H1 (cell line): ENCODE measurements at regions not wholly inside any gene's neighbourhood (a gene's known extent, or its start where the extent isn't known, plus 50 kb on each side); places are given as distances from the start of the nearest gene placed in this dataset.

Experiments used
- CTCF ChIA-PET: fragments of 300-600 bp; sonication (Branson Sonifier 250); formaldehyde crosslinking; loops from one replicate; lab custom pipeline; 2021; ENCODE audit not compliant: partially characterized antibody; lab: Charles Lee
- POLR2A ChIA-PET: fragments of 300-600 bp; sonication (Branson Sonifier 250); formaldehyde crosslinking; loops from one replicate; lab custom pipeline; 2021; ENCODE audit warnings: inconsistent platforms; ENCODE audit not compliant: partially characterized antibody; lab: Charles Lee
- DNase-seq, 2 experiments: peaks; one replicate each; pipeline versions ENCODE4 v3.0.0 to v3.0.0-alpha.2; 2010 to 2022; ENCODE audit warnings: low spot score in 2 of 2, low read depth in 1 of 2, mixed read lengths in 1 of 2
- FAIRE-seq: peaks from 2 replicates; lab custom pipeline; 2011; peaks lifted over from hg19 to GRCh38; lab: Jason Lieb, UNC
- H2AFZ ChIP-seq: 2 replicates; pipeline ENCODE4 v1.8.1; 2012; ENCODE audit warnings: low read length, inconsistent platforms
- H2AK5ac ChIP-seq: 2 replicates; pipeline ENCODE4 v1.6.1; 2013; ENCODE audit warnings: low read depth, low read length
- H2BK120ac ChIP-seq: replicated peaks from 2 replicates; pipeline ENCODE3; 2013; ENCODE audit warnings: low read depth, low read length, inconsistent platforms
- H2BK12ac ChIP-seq: 2 replicates; pipeline ENCODE4 v1.6.1; 2013; ENCODE audit warnings: low read depth, low read length
- H2BK15ac ChIP-seq: 2 replicates; pipeline ENCODE4 v1.6.1; 2013; ENCODE audit warnings: low read length
- H2BK20ac ChIP-seq: 2 replicates; pipeline ENCODE4 v1.6.1; 2013; ENCODE audit warnings: low read length
- H2BK5ac ChIP-seq: 2 replicates; pipeline ENCODE4 v1.6.1; 2013; ENCODE audit warnings: low read depth, low read length
- H3K14ac ChIP-seq: 2 replicates; pipeline ENCODE4 v1.6.1; 2013; ENCODE audit warnings: inconsistent platforms; ENCODE audit not compliant: insufficient read length
- H3K18ac ChIP-seq: 2 replicates; pipeline ENCODE4 v1.6.1; 2013; ENCODE audit warnings: low read length; ENCODE audit errors: extremely low read depth
- H3K23ac ChIP-seq: 2 replicates; pipeline ENCODE4 v1.6.1; 2013; ENCODE audit warnings: inconsistent platforms; ENCODE audit not compliant: insufficient read length
- H3K23me2 ChIP-seq: 2 replicates; pipeline ENCODE4 v1.6.1; 2013; ENCODE audit warnings: low read depth, low read length
- H3K27ac ChIP-seq: 2 replicates; pipeline ENCODE4 v1.6.1; 2011; ENCODE audit warnings: low read depth, low read length, inconsistent platforms
- H3K27me3 ChIP-seq, 4 experiments: replicated peaks in 1 of 4; 1 replicate in 1 of 4; 2 replicates in 3 of 4; pipeline versions ENCODE4 v1.6.1 to v1.8.1; 2011 to 2013; ENCODE audit warnings: low read length in 3 of 4, mild to moderate bottlenecking in 3 of 4, inconsistent platforms in 2 of 4, mixed read lengths in 2 of 4, moderate library complexity in 1 of 4; ENCODE audit not compliant: control insufficient read depth in 3 of 4, insufficient read depth in 3 of 4; ENCODE audit errors: extremely low read depth in 1 of 4
- H3K36me3 ChIP-seq, 4 experiments: 2 replicates each; pipeline versions ENCODE4 v1.6.1 to v1.8.1; 2011 to 2013; ENCODE audit warnings: mild to moderate bottlenecking in 4 of 4, low read length in 3 of 4, moderate library complexity in 2 of 4, control low read depth in 1 of 4, inconsistent platforms in 1 of 4; ENCODE audit not compliant: insufficient read depth in 4 of 4, control insufficient read depth in 2 of 4
- H3K4ac ChIP-seq: replicated peaks from 2 replicates; pipeline ENCODE3; 2013; ENCODE audit warnings: low read length, low read depth, mixed read lengths, inconsistent platforms; ENCODE audit not compliant: insufficient read length
- H3K4me1 ChIP-seq, 4 experiments: replicated peaks in 1 of 4; 1 replicate in 1 of 4; 2 replicates in 3 of 4; pipeline versions ENCODE4 v1.6.1 to v1.8.1; 2011 to 2013; ENCODE audit warnings: low read length in 3 of 4, inconsistent platforms in 2 of 4, mixed read lengths in 1 of 4; ENCODE audit not compliant: insufficient read depth in 4 of 4, control insufficient read depth in 3 of 4
- H3K4me2 ChIP-seq, 2 experiments: 2 replicates each; pipeline versions ENCODE4 v1.6.1 to v1.8.1; 2011 to 2013; ENCODE audit warnings: low read depth in 2 of 2, low read length in 2 of 2, control low read depth in 1 of 2, inconsistent platforms in 1 of 2, mild to moderate bottlenecking in 1 of 2; ENCODE audit not compliant: insufficient read depth in 1 of 2
- H3K4me3 ChIP-seq, 4 experiments: fragments of 200-600, 300-600 bp in 1 of 4; sonication (generic), shearing (Covaris generic), sonication (Bioruptor Twin) in 1 of 4; 2 replicates each; pipeline versions ENCODE4 v1.5.1 to v1.8.1; 2011 to 2016; ENCODE audit warnings: low read length in 4 of 4, low read depth in 3 of 4, control low read depth in 2 of 4, inconsistent platforms in 2 of 4, mild to moderate bottlenecking in 2 of 4, mixed read lengths in 1 of 4, moderate library complexity in 1 of 4; ENCODE audit not compliant: insufficient read depth in 2 of 4; ENCODE audit errors: extremely low read depth in 1 of 4
- H3K56ac ChIP-seq: replicated peaks from 2 replicates; pipeline ENCODE3; 2013; ENCODE audit warnings: low read depth, mild to moderate bottlenecking, mixed read lengths, low read length, inconsistent platforms; ENCODE audit not compliant: insufficient read length
- H3K79me1 ChIP-seq: 2 replicates; pipeline ENCODE4 v1.6.1; 2013; ENCODE audit warnings: low read depth, low read length, control low read depth
- H3K79me2 ChIP-seq, 2 experiments: 2 replicates each; pipeline versions ENCODE4 v1.6.1 to v1.8.1; 2012 to 2013; ENCODE audit warnings: low read length in 2 of 2, mild to moderate bottlenecking in 2 of 2, inconsistent platforms in 1 of 2; ENCODE audit not compliant: insufficient read depth in 2 of 2, control insufficient read depth in 1 of 2
- H3K9ac ChIP-seq, 4 experiments: replicated peaks in 1 of 4; 1 replicate in 1 of 4; 2 replicates in 3 of 4; pipeline versions ENCODE4 v1.6.1 to v1.8.1; 2011 to 2013; ENCODE audit warnings: low read depth in 3 of 4, low read length in 3 of 4, control low read depth in 2 of 4, mild to moderate bottlenecking in 2 of 4, moderate library complexity in 2 of 4, inconsistent platforms in 1 of 4; ENCODE audit errors: extremely low read depth in 1 of 4
- H3K9me3 ChIP-seq, 2 experiments: 2 replicates each; pipeline versions ENCODE4 v1.6.1 to v1.8.1; 2012 to 2013; ENCODE audit warnings: mild to moderate bottlenecking in 2 of 2, moderate library complexity in 2 of 2, control low read depth in 1 of 2, inconsistent platforms in 1 of 2, low read depth in 1 of 2, low read length in 1 of 2, mixed read lengths in 1 of 2; ENCODE audit not compliant: insufficient read depth in 2 of 2
- H4K20me1 ChIP-seq, 2 experiments: replicated peaks in 1 of 2; 2 replicates each; pipeline versions ENCODE3 to v1.8.1; 2011 to 2013; ENCODE audit warnings: inconsistent platforms in 2 of 2, low read length in 2 of 2, mild to moderate bottlenecking in 1 of 2; ENCODE audit not compliant: insufficient read depth in 2 of 2, control insufficient read depth in 1 of 2
- H4K5ac ChIP-seq: 2 replicates; pipeline ENCODE4 v1.6.1; 2013; ENCODE audit warnings: low read length, low read depth, mixed read lengths, inconsistent platforms; ENCODE audit not compliant: insufficient read length
- H4K8ac ChIP-seq: 2 replicates; pipeline ENCODE4 v1.8.0; 2013; ENCODE audit warnings: mild to moderate bottlenecking, moderate library complexity, low read length, inconsistent platforms; ENCODE audit not compliant: insufficient read depth; ENCODE audit errors: extremely low read depth
- H4K91ac ChIP-seq: replicated peaks from 2 replicates; pipeline ENCODE3; 2013; ENCODE audit warnings: low read length, mixed read lengths, inconsistent platforms; ENCODE audit not compliant: insufficient read length
- KDM1A ChIP-seq: fragments of 200-600, 300-600 bp; sonication (generic); IDR thresholded peaks from 2 replicates; pipeline ENCODE4 v1.7.1; 2016; ENCODE audit warnings: mild to moderate bottlenecking, low read length, borderline replicate concordance
- POLR2A ChIP-seq, 2 experiments: IDR thresholded peaks; 1 replicate in 1 of 2; 2 replicates in 1 of 2; pipeline ENCODE4 v1.6.1; 2011; ENCODE audit warnings: low read depth in 2 of 2, low read length in 2 of 2, mild to moderate bottlenecking in 2 of 2; ENCODE audit errors: control extremely low read depth in 1 of 2
- POU5F1 ChIP-seq: IDR thresholded peaks from 2 replicates; pipeline ENCODE4 v1.6.1; 2011; ENCODE audit warnings: low read depth, mild to moderate bottlenecking, low read length, moderate library complexity
- RBBP5 ChIP-seq: IDR thresholded peaks from 2 replicates; pipeline ENCODE4 v1.7.1; 2012; ENCODE audit warnings: low read depth, mild to moderate bottlenecking, inconsistent platforms, low read length, moderate library complexity, borderline replicate concordance
- WGBS, 2 experiments: shearing (Covaris generic) in 1 of 2; methylation state at CpG; one replicate each; pipeline versions ENCODE4 v1.1.6 to v1.1.7; 2013 to 2015; ENCODE audit warnings: low lambda C conversion rate in 2 of 2, mixed read lengths in 2 of 2, inconsistent platforms in 1 of 2, low coverage in 1 of 2, missing lambda C conversion rate in 1 of 2; ENCODE audit not compliant: insufficient replicate concordance in 2 of 2, insufficient coverage in 1 of 2, insufficient read length in 1 of 2; ENCODE audit errors: extremely low coverage in 1 of 2, missing lambda C conversion rate in 1 of 2; 5-methylcytosine and 5-hydroxymethylcytosine counted together

DNA sequence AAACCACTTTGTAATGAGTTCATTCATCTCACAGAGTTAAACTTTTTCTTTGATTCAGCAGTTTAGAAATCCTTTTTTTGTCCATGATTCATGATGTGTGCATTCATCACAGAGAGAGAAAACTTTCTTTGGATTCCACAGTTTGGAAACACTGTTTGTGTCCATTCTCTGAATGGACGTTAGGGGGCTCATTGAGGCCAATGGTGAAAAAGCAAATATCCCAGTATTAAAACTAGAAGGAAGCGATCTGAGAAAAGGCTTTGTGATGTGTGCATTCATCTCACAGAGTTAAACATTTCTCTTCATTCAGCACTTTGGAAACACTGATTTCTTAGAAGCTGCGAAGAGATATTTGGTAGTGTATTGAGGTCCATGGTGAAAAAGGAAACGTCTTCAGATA, 155.6 kb upstream of the TRIM48 start:
- Histone ChIP-seq H3K18ac (no peak overlapping the region), H3K4me3 (no peak overlapping the region), H4K8ac (no peak overlapping the region), H2BK120ac (no peak overlapping the region), H4K91ac (no peak overlapping the region), H4K5ac (no peak overlapping the region), H3K23me2 (no peaks in the 10 kb centered on the region), H3K4me1 (no peaks in the 10 kb centered on the region), H3K56ac (no peak overlapping the region), H3K79me2 (no peaks in the 10 kb centered on the region), H4K20me1 (no peaks in the 10 kb centered on the region), H2BK12ac (no peak overlapping the region), H2AK5ac (no peak overlapping the region), H2BK15ac (no peak overlapping the region), H3K14ac (no peak overlapping the region), H3K4ac (no peak overlapping the region), H3K27me3 (no peaks in the 10 kb centered on the region), H3K4me2 (no peak overlapping the region)
- 73% methylated on average over 4 of the region's 4 CpGs; no CpG with 5 or more reads in 1 of the 2 experiments for WGBS, 2 experiments
- FAIRE-seq, result no peak
- no peak for TF ChIP-seq POLR2A (IDR thresholded peaks at IDR 0.05; ENCODE audit: control extremely low read depth in 1 of 2, low read depth in 2 of 2, low read length in 2 of 2)
- TF ChIP-seq POU5F1, result no peak
- TF ChIP-seq RBBP5, result no peak
- TF ChIP-seq KDM1A, result no peak
- TF ChIP-seq, all 59 proteins: peak for 0
- no peak for DNase-seq
- no peak overlapping the region for H2BK5ac ChIP-seq
- no peak overlapping the region for H2AFZ ChIP-seq
- no peak overlapping the region for H3K23ac ChIP-seq
- ChIA-PET CTCF (interaction anchor here (0.6 kb wide), 1 partner anchor 404 kb away, joined by 3 read pairs; no protein-coding TSS in a partner anchor), POLR2A (no interaction called here)
- H3K79me1 ChIP-seq, result no peaks in the 10 kb centered on the region
- H3K9ac ChIP-seq, result no peak overlapping the region
- peaks cover 35 to 42% of the 10 kb centered on the region in 2 experiments for H3K9me3 ChIP-seq
- no peaks in the 10 kb centered on the region for H3K36me3 ChIP-seq
- no peak overlapping the region for H3K27ac ChIP-seq
- no peak overlapping the region for H2BK20ac ChIP-seq
